Endothelial cell of umbilical vein (primary cell): ENCODE measurements at regions not wholly inside any gene's neighbourhood (a gene's known extent, or its start where the extent isn't known, plus 50 kb on each side); places are given as distances from the start of the nearest gene placed in this dataset.

Experiments
- BruUV-seq: library from RNA; stranded (reverse); fragments of 400-500 nt; replicated peaks from 2 replicates; lab custom pipeline; 2021; lab: Mats Ljungman, UMichigan
- CTCF ChIA-PET: fragments of 300-600, 350-600 bp; sonication (Branson Sonifier 250); formaldehyde crosslinking; loops from one replicate; lab custom pipeline; 2021; ENCODE audit warnings: antibody characterized with exemption, inconsistent platforms; lab: Charles Lee
- POLR2A ChIA-PET: fragments of 300-600, 350-600 bp; sonication (Branson Sonifier 250); formaldehyde crosslinking; loops from one replicate; lab custom pipeline; 2021; ENCODE audit warnings: antibody characterized with exemption, inconsistent platforms; lab: Charles Lee
- DNase-seq: peaks from one replicate; pipeline ENCODE4 v3.0.0-alpha.2; 2011; ENCODE audit warnings: low read depth, low spot score
- FAIRE-seq: peaks from 2 replicates; lab custom pipeline; 2011; peaks lifted over from hg19 to GRCh38; lab: Jason Lieb, UNC
- H2AFZ ChIP-seq: 2 replicates; pipeline ENCODE4 v1.6.0; 2012; ENCODE audit warnings: low read depth, low read length, control low read depth, inconsistent platforms
- H3K27ac ChIP-seq: 2 replicates; pipeline ENCODE4 v1.5.1; 2011; ENCODE audit warnings: low read depth, mild to moderate bottlenecking, control low read depth, low read length, moderate library complexity; ENCODE audit not compliant: insufficient read depth
- H3K27me3 ChIP-seq, 2 experiments: 2 replicates each; pipeline versions ENCODE4 v1.6.0 to v1.6.1; 2011; ENCODE audit warnings: low read length in 2 of 2, mixed read lengths in 1 of 2; ENCODE audit not compliant: control insufficient read depth in 2 of 2, insufficient read depth in 2 of 2
- H3K36me3 ChIP-seq, 2 experiments: 2 replicates in 1 of 2; 3 replicates in 1 of 2; pipeline ENCODE4 v1.5.1; 2011; ENCODE audit warnings: low read length in 2 of 2, mild to moderate bottlenecking in 1 of 2, moderate library complexity in 1 of 2; ENCODE audit not compliant: control insufficient read depth in 2 of 2, insufficient read depth in 2 of 2; ENCODE audit errors: extremely low read depth in 1 of 2
- H3K4me1 ChIP-seq: 3 replicates; pipeline ENCODE4 v1.5.1; 2011; ENCODE audit warnings: mild to moderate bottlenecking, low read length; ENCODE audit not compliant: control insufficient read depth, insufficient read depth; ENCODE audit errors: extremely low read depth
- H3K4me2 ChIP-seq: 2 replicates; pipeline ENCODE4 v1.6.1; 2011; ENCODE audit warnings: low read length, control low read depth, mixed read lengths; ENCODE audit not compliant: insufficient read depth
- H3K4me3 ChIP-seq, 3 experiments: fragments of 200-600 bp in 1 of 3; sonication (generic), shearing (Covaris generic) in 1 of 3; replicated peaks in 1 of 3; 2 replicates each; pipeline ENCODE4 v1.5.1; 2011 to 2016; ENCODE audit warnings: control low read depth in 3 of 3, low read length in 3 of 3, mild to moderate bottlenecking in 2 of 3, inconsistent platforms in 1 of 3, low read depth in 1 of 3, moderate library complexity in 1 of 3; ENCODE audit not compliant: insufficient read depth in 1 of 3
- H3K79me2 ChIP-seq: 2 replicates; pipeline ENCODE4 v1.6.0; 2012; ENCODE audit warnings: low read length, inconsistent platforms; ENCODE audit not compliant: control insufficient read depth, insufficient read depth
- H3K9ac ChIP-seq: replicated peaks from 2 replicates; pipeline ENCODE3; 2011; ENCODE audit warnings: low read length, control low read depth; ENCODE audit not compliant: insufficient read depth; ENCODE audit errors: extremely low read depth
- H3K9me1 ChIP-seq: replicated peaks from 3 replicates; pipeline ENCODE4 v1.6.0; 2011; ENCODE audit warnings: mild to moderate bottlenecking, low read length; ENCODE audit not compliant: control insufficient read depth, insufficient read depth; ENCODE audit errors: extremely low read depth
- H3K9me3 ChIP-seq: replicated peaks from 2 replicates; pipeline ENCODE4 v1.5.1; 2012; ENCODE audit warnings: low read length, inconsistent platforms; ENCODE audit not compliant: control insufficient read depth, insufficient read depth
- H4K20me1 ChIP-seq: replicated peaks from 2 replicates; pipeline ENCODE3; 2011; ENCODE audit warnings: mild to moderate bottlenecking, low read length; ENCODE audit not compliant: control insufficient read depth, insufficient read depth; ENCODE audit errors: extremely low read depth
- CTCF ChIP-seq, 2 donors: IDR thresholded peaks; 1 replicate in 1 of 2; 2 replicates in 1 of 2; pipeline ENCODE4 v1.5.1; 2011; ENCODE audit warnings: low read length in 2 of 2, mild to moderate bottlenecking in 2 of 2, moderate library complexity in 2 of 2, control low read depth in 1 of 2, inconsistent platforms in 1 of 2, low read depth in 1 of 2; ENCODE audit not compliant: insufficient read depth in 1 of 2; ENCODE audit errors: extremely low read depth in 1 of 2
- EZH2 ChIP-seq: IDR thresholded peaks from 2 replicates; pipeline ENCODE4 v1.6.1; 2012; ENCODE audit warnings: borderline replicate concordance, low read depth, mild to moderate bottlenecking, moderate library complexity, low read length, inconsistent platforms; ENCODE audit not compliant: severe bottlenecking
- FOS ChIP-seq: IDR thresholded peaks from 2 replicates; pipeline ENCODE4 v1.6.1; 2011; ENCODE audit warnings: mild to moderate bottlenecking, low read length, moderate library complexity, borderline replicate concordance; ENCODE audit not compliant: insufficient read depth
- GATA2 ChIP-seq: IDR thresholded peaks from 2 replicates; pipeline ENCODE4 v1.7.0; 2011; ENCODE audit warnings: low read depth, mild to moderate bottlenecking, moderate library complexity, mixed read lengths, low read length; ENCODE audit not compliant: insufficient read length, insufficient read depth
- JUN ChIP-seq: IDR thresholded peaks from 2 replicates; pipeline ENCODE4 v1.6.1; 2011; ENCODE audit warnings: borderline replicate concordance, low read depth; ENCODE audit not compliant: insufficient read length, insufficient read depth
- POLR2A ChIP-seq: IDR thresholded peaks from 2 replicates; pipeline ENCODE4 v1.6.1; 2012; ENCODE audit warnings: low read depth, mild to moderate bottlenecking, control low read depth, low read length
- POLR2AphosphoS5 ChIP-seq: IDR thresholded peaks from 2 replicates; pipeline ENCODE4 v1.6.1; 2012; ENCODE audit warnings: low read depth, mild to moderate bottlenecking, control low read depth, low read length, moderate library complexity; ENCODE audit not compliant: insufficient read depth
- dilution Hi-C: fragments of 300-500 bp; cut with MboI; formaldehyde crosslinking; loops from one replicate; pipeline ENCODE4 v1.15.0; 2019; ENCODE audit warnings: low sequenced_read_pairs; ENCODE audit not compliant: extremely low pct_ligation_motif_present
- intact Hi-C: fragments of 100-400 bp; cut with micrococcal nuclease; formaldehyde crosslinking; loops from one replicate; pipeline ENCODE4 v1.10.0; 2022
- TF ChIP-seq, protein P1 (sequence below): IDR thresholded peaks from 2 replicates; pipeline ENCODE4 v1.6.1; 2011; ENCODE audit not compliant: insufficient read depth, insufficient read length

DNA sequence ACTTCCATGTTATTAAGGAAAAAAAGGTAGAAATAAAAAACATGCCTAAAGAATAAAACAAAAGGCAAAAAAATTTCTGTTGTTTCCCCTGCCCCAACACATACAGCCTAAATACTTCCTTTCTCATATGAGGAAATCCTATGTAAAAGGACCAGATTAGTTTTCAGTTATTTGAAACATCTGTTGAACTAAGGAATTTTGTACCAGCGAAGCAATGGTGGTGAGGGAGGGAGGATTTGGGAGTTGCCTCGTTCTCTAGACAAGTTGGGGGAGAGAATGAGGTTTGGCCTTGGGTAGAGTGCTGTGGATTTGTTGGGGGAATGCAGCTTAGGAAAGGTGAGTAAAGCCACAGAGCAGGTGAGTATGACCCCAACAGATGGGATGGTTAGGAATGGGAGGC, 141.5 kb upstream of the RFLNA start:
- Histone ChIP-seq H3K9me1 (no peaks in the 10 kb centered on the region), H3K4me3 (no peak overlapping the region), H3K4me1 (no peaks in the 10 kb centered on the region), H3K27me3 (no peaks in the 10 kb centered on the region), H4K20me1 (no peaks in the 10 kb centered on the region), H2AFZ (no peak overlapping the region), H3K27ac (no peak overlapping the region), H3K9ac (no peak overlapping the region), H3K36me3 (no peaks in the 10 kb centered on the region), H3K79me2 (no peaks in the 10 kb centered on the region), H3K9me3 (no peaks in the 10 kb centered on the region), H3K4me2 (no peak overlapping the region)
- TF ChIP-seq EZH2 (no peak), CTCF (IDR thresholded peaks at IDR 0.05; ENCODE audit: extremely low read depth in 1 of 2, insufficient read depth in 1 of 2, low read depth in 1 of 2, low read length in 2 of 2) (no peak), GATA2 (no peak), FOS (no peak), POLR2AphosphoS5 (no peak), JUN (no peak), POLR2A (no peak)
- TF ChIP-seq, protein P1, sequence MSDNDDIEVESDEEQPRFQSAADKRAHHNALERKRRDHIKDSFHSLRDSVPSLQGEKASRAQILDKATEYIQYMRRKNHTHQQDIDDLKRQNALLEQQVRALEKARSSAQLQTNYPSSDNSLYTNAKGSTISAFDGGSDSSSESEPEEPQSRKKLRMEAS = no peak
- intact Hi-C loops (no loop called here), dilution Hi-C loops (no loop called here)
- DNase-seq = no peak
- FAIRE-seq = no peak
- POLR2A ChIA-PET = no interaction called here
- BruUV-seq = no TSS peak
- CTCF ChIA-PET = interaction anchor here (1.1 to 1.8 kb wide), 2 partner anchors 100 to 141 kb away, joined by 3 to 5 read pairs; partner anchors contain the start of gene RFLNA
